Choroid plexus epithelial cell (primary cell): ENCODE measurements at regions not wholly inside any gene's neighbourhood (a gene's known extent, or its start where the extent isn't known, plus 50 kb on each side); places are given as distances from the start of the nearest gene placed in this dataset.

Source experiments
- DNase-seq: peaks from one replicate; pipeline ENCODE4 v3.0.0-alpha.2; 2010; ENCODE audit warnings: low read depth
- H3K4me3 ChIP-seq: 2 replicates; pipeline ENCODE4 v1.5.1; 2011; ENCODE audit warnings: low read depth, mild to moderate bottlenecking, control low read depth, low read length, moderate library complexity
- CTCF ChIP-seq: conservative IDR thresholded peaks from 2 replicates; pipeline ENCODE4 v1.5.1; 2011; ENCODE audit warnings: low read depth, mild to moderate bottlenecking, control low read depth, inconsistent platforms, low read length, moderate library complexity

DNA sequence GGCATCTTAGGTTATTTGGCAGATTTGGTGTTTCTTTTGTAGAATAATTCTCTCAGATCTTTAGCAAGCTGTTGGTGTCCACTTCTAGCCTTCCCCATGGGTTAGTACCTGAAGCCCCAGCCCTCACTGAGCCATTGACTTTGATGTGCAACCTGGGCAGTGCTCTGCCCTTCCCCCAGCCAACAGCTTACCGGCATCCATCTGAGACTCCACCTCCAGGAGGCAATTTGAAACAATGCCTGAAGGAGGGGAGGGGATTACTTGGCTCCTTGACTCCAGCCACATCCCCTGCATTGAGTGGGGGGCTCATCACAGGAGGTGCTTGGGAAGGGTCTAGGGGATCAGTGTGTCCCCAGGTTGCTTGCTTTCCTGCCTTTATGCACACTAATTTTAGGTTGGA lies 114.8 kb downstream of the TRIM29 start:
- DNase-seq: no peak
- no peak for TF ChIP-seq CTCF
- H3K4me3 ChIP-seq: no peak overlapping the region

DNA sequence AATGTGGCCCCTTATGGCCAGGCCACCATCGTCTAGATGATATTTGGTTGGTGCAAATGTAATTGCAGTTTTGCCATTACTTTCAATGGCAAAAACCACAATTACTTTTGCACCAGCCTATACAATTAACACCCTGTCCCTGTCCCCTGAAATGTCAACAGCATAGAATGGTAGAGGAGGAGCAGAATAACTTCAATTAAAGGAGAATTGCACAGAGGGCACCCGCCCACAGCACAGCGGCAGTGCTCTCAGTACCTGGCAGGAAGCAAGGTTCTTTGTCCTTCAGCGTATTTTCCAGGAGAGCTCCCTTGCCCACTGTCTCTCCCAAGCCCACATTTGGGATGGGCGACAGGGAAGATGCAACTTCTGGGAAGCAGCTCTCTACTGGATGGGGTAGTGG lies 115.3 kb downstream of the TRIM29 start:
- DNase-seq: no peak
- no peak overlapping the region for H3K4me3 ChIP-seq
- no peak for TF ChIP-seq CTCF

- TF ChIP-seq CTCF: no peak
- no peak overlapping the region for H3K4me3 ChIP-seq
- DNase-seq: no peak
Observed at GRCh38 chr11:120021978-120022377, 115.9 kb downstream of the TRIM29 start.

DNA sequence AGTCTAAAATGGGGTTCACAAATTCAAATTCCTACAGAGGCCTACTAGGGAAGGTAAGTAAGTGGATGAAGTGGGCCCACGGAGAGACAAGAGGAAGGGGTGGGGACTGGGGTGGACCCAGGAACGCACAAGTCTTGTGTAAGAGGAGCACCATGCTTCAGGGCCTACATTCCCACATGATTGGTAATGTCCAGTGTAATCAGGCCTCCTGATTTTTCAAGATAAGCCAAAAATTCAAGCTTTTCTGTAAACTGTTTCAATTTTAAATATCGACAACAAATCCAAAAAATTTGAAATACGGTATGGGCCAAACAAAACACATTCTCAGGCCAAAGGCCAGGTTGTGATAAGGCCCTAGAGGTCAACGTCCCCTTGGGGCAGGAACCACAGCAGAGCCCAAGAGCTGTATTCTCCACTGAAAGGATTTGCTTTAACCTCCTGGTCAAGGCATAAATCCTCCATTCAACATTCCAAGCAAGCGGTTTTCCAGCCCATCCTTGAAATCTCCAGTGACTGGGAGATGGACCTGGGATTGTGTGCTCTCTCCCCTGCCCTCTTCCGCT lies 116.4 kb downstream of the TRIM29 start:
- no peak for DNase-seq
- H3K4me3 ChIP-seq: no peak overlapping the region
- no peak for TF ChIP-seq CTCF

DNA sequence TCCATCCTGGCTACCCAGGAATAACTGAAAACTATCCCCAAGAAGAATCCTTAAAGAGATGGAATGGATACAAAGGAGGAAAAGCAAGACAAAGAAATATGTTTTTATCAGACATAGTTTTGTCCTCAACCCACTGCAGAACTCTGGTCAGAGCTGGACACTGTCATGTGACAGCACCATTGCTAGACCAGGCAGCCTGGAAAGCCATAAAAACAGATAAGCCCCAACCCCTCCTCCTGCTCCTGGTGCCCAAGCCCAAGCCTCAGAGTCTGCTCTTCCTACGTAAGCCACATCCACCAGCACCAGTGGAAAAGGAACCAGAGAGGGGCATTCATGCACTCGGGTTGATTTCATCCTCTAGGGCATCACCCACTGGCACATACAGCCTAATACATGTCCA lies 116.9 kb downstream of the TRIM29 start:
- DNase-seq: no peak
- TF ChIP-seq CTCF: no peak
- no peak overlapping the region for H3K4me3 ChIP-seq

- TF ChIP-seq CTCF: no peak
- no peak overlapping the region for H3K4me3 ChIP-seq
- DNase-seq: no peak
Observed at GRCh38 chr11:120020486-120020885, 117.4 kb downstream of the TRIM29 start.

DNA sequence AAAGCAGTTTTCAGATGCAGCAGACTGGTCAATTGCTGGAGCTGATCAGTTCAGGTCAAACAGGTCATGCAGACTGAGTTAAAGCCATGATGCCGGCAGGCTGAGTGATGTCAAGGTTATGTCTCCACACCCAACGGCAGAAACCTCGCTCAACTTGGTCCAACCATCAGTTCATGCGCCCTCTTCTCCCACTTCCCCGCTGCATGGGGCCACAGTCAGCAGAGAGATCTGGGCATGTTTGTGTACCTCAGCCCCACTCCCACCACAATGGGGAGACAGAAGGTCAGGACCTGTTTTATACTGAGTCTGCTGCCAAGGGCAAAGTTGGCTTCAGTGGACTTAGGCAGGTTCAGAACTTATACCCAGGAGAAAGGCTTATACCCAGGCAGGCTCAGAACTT lies 118.7 kb downstream of the TRIM29 start:
- no peak for TF ChIP-seq CTCF
- DNase-seq: no peak
- H3K4me3 ChIP-seq: no peak overlapping the region
